ENCODE measurements at regions not wholly inside any gene's neighbourhood (a gene's known extent, or its start where the extent isn't known, plus 50 kb on each side); places are given as distances from the start of the nearest gene placed in this dataset.

- Mint-ChIP-seq H3K4me3 (no peak overlapping the region), H3K27me3 (ENCODE audit: low read depth) (no peaks in the 10 kb centered on the region), H3K4me1 (peaks cover 25% of the 10 kb centered on the region), H3K27ac (no peak overlapping the region; the same call in 1 of the 2 replicates), H3K36me3 (no peaks in the 10 kb centered on the region), H3K9me3 (no peaks in the 10 kb centered on the region)
- ATAC-seq (no peak), DNase-seq (ENCODE audit: low spot score) (no peak)
- CTCF ChIA-PET, result no interaction called here
- POLR2A ChIA-PET, result no interaction called here
- no peak for TF ChIP-seq ZNF263 (CRISPR knock-in tag; IDR thresholded peaks at IDR 0.05; ENCODE audit: low read depth)
- TF ChIP-seq HMGXB4 (CRISPR knock-in tag; IDR thresholded peaks at IDR 0.05), result no peak
- TF ChIP-seq, protein P1, sequence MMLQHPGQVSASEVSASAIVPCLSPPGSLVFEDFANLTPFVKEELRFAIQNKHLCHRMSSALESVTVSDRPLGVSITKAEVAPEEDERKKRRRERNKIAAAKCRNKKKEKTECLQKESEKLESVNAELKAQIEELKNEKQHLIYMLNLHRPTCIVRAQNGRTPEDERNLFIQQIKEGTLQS (CRISPR knock-in tag; conservative IDR thresholded peaks at IDR 0.05), result no peak
- TF ChIP-seq NR2C2 (CRISPR knock-in tag; IDR thresholded peaks at IDR 0.05), result no peak
- no peak for TF ChIP-seq ETV6 (CRISPR knock-in tag; IDR thresholded peaks at IDR 0.05)
- no peak for TF ChIP-seq SMAD4 (CRISPR knock-in tag; IDR thresholded peaks at IDR 0.05)
- TF ChIP-seq ATF2 (CRISPR knock-in tag; IDR thresholded peaks at IDR 0.05; ENCODE audit: borderline replicate concordance, low read depth), result no peak
- TF ChIP-seq ATF1 (CRISPR knock-in tag; IDR thresholded peaks at IDR 0.05), result no peak
- TF ChIP-seq, protein P2, sequence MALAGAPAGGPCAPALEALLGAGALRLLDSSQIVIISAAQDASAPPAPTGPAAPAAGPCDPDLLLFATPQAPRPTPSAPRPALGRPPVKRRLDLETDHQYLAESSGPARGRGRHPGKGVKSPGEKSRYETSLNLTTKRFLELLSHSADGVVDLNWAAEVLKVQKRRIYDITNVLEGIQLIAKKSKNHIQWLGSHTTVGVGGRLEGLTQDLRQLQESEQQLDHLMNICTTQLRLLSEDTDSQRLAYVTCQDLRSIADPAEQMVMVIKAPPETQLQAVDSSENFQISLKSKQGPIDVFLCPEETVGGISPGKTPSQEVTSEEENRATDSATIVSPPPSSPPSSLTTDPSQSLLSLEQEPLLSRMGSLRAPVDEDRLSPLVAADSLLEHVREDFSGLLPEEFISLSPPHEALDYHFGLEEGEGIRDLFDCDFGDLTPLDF (CRISPR knock-in tag; IDR thresholded peaks at IDR 0.05), result no peak
- no peak for TF ChIP-seq TEAD1 (CRISPR knock-in tag; IDR thresholded peaks at IDR 0.05)
- no peak for TF ChIP-seq ZNF512 (CRISPR knock-in tag; IDR thresholded peaks at IDR 0.05; ENCODE audit: borderline replicate concordance)
- TF ChIP-seq, protein P3, sequence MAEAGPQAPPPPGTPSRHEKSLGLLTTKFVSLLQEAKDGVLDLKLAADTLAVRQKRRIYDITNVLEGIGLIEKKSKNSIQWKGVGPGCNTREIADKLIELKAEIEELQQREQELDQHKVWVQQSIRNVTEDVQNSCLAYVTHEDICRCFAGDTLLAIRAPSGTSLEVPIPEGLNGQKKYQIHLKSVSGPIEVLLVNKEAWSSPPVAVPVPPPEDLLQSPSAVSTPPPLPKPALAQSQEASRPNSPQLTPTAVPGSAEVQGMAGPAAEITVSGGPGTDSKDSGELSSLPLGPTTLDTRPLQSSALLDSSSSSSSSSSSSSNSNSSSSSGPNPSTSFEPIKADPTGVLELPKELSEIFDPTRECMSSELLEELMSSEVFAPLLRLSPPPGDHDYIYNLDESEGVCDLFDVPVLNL (CRISPR knock-in tag; IDR thresholded peaks at IDR 0.05; ENCODE audit: borderline replicate concordance, low read depth), result no peak
- no peak for TF ChIP-seq FOXK1 (CRISPR knock-in tag; IDR thresholded peaks at IDR 0.05)
- TF ChIP-seq, protein P4, sequence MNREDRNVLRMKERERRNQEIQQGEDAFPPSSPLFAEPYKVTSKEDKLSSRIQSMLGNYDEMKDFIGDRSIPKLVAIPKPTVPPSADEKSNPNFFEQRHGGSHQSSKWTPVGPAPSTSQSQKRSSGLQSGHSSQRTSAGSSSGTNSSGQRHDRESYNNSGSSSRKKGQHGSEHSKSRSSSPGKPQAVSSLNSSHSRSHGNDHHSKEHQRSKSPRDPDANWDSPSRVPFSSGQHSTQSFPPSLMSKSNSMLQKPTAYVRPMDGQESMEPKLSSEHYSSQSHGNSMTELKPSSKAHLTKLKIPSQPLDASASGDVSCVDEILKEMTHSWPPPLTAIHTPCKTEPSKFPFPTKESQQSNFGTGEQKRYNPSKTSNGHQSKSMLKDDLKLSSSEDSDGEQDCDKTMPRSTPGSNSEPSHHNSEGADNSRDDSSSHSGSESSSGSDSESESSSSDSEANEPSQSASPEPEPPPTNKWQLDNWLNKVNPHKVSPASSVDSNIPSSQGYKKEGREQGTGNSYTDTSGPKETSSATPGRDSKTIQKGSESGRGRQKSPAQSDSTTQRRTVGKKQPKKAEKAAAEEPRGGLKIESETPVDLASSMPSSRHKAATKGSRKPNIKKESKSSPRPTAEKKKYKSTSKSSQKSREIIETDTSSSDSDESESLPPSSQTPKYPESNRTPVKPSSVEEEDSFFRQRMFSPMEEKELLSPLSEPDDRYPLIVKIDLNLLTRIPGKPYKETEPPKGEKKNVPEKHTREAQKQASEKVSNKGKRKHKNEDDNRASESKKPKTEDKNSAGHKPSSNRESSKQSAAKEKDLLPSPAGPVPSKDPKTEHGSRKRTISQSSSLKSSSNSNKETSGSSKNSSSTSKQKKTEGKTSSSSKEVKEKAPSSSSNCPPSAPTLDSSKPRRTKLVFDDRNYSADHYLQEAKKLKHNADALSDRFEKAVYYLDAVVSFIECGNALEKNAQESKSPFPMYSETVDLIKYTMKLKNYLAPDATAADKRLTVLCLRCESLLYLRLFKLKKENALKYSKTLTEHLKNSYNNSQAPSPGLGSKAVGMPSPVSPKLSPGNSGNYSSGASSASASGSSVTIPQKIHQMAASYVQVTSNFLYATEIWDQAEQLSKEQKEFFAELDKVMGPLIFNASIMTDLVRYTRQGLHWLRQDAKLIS (CRISPR knock-in tag; IDR thresholded peaks at IDR 0.05; ENCODE audit: borderline replicate concordance), result no peak
Measured at GRCh38 chr2:128439791-128440665, 121.4 kb upstream of the HS6ST1 start.
